Neural progenitor cell (in vitro differentiated cells): ENCODE measurements at regions not wholly inside any gene's neighbourhood (a gene's known extent, or its start where the extent isn't known, plus 50 kb on each side); places are given as distances from the start of the nearest gene placed in this dataset.

Experiments used
- DNase-seq: peaks from one replicate; pipeline ENCODE4 v3.0.0-alpha.2; 2016; ENCODE audit warnings: low spot score
- H2AFZ ChIP-seq: fragments of 200-600 bp; sonication (generic); replicated peaks from 2 replicates; pipeline ENCODE4 v1.6.1; 2016; ENCODE audit warnings: antibody characterized with exemption
- H3F3A ChIP-seq: fragments of 200-600 bp; sonication (generic); 2 replicates; pipeline ENCODE4 v1.6.1; 2016; ENCODE audit warnings: antibody characterized with exemption, low read depth
- H3K27ac ChIP-seq: fragments of 200-600 bp; sonication (generic); 2 replicates; pipeline ENCODE4 v1.5.1; 2016; ENCODE audit warnings: mild to moderate bottlenecking
- H3K27me3 ChIP-seq: fragments of 200-600 bp; sonication (generic); 2 replicates; pipeline ENCODE4 v1.6.1; 2016; ENCODE audit warnings: mild to moderate bottlenecking, moderate library complexity
- H3K36me3 ChIP-seq: fragments of 200-600 bp; sonication (generic); 2 replicates; pipeline ENCODE4 v1.5.1; 2016
- H3K4me1 ChIP-seq: fragments of 200-600 bp; sonication (generic); 2 replicates; pipeline ENCODE4 v1.6.1; 2016; ENCODE audit warnings: mixed run types
- H3K4me2 ChIP-seq: fragments of 200-600 bp; sonication (generic); 2 replicates; pipeline ENCODE4 v1.6.1; 2016
- H3K4me3 ChIP-seq: fragments of 200-600 bp; sonication (generic); 2 replicates; pipeline ENCODE4 v1.5.1; 2016
- H3K79me2 ChIP-seq: fragments of 200-600 bp; sonication (generic); 2 replicates; pipeline ENCODE4 v1.6.1; 2016; ENCODE audit warnings: low read depth
- H3K9ac ChIP-seq: fragments of 200-600 bp; sonication (generic); 2 replicates; pipeline ENCODE4 v1.6.1; 2016
- H3K9me3 ChIP-seq: fragments of 200-600 bp; sonication (generic); 2 replicates; pipeline ENCODE4 v1.5.1; 2016; ENCODE audit warnings: low read depth
- H4K20me1 ChIP-seq: fragments of 200-600 bp; sonication (generic); 2 replicates; pipeline ENCODE4 v1.6.1; 2016; ENCODE audit warnings: low read depth
- H3K27ac Mint-ChIP-seq: 3 replicates; pipeline ENCODE4 v1.8.0; 2021; ENCODE audit warnings: mixed read lengths
- H3K27me3 Mint-ChIP-seq: 2 replicates; pipeline ENCODE4 v1.8.0; 2022; ENCODE audit warnings: low read depth, mild to moderate bottlenecking, inconsistent platforms, moderate library complexity, mixed read lengths; ENCODE audit not compliant: insufficient read depth
- H3K36me3 Mint-ChIP-seq: 3 replicates; pipeline ENCODE4 v1.8.0; 2021; ENCODE audit warnings: mixed read lengths
- H3K4me1 Mint-ChIP-seq: 3 replicates; pipeline ENCODE4 v1.8.0; 2021; ENCODE audit warnings: mixed read lengths
- H3K4me3 Mint-ChIP-seq: 3 replicates; pipeline ENCODE4 v1.8.0; 2021; ENCODE audit warnings: mild to moderate bottlenecking, moderate library complexity, mixed read lengths
- H3K9me3 Mint-ChIP-seq: 3 replicates; pipeline ENCODE4 v1.8.0; 2020; ENCODE audit warnings: mixed read lengths
- EZH2 ChIP-seq: fragments of 200-600 bp; sonication (generic); IDR thresholded peaks from 2 replicates; pipeline ENCODE4 v1.6.1; 2017; ENCODE audit warnings: antibody characterized with exemption, mild to moderate bottlenecking, moderate library complexity
- EZH2phosphoT487 ChIP-seq: fragments of 200-600 bp; sonication (generic); IDR thresholded peaks from 2 replicates; pipeline ENCODE4 v1.6.1; 2017; ENCODE audit warnings: antibody characterized with exemption
- TF ChIP-seq, protein P1 (sequence below): fragments of 200-600 bp; sonication (generic); IDR thresholded peaks from 2 replicates; pipeline ENCODE4 v1.5.1; 2017; ENCODE audit warnings: antibody characterized with exemption, mild to moderate bottlenecking

DNA sequence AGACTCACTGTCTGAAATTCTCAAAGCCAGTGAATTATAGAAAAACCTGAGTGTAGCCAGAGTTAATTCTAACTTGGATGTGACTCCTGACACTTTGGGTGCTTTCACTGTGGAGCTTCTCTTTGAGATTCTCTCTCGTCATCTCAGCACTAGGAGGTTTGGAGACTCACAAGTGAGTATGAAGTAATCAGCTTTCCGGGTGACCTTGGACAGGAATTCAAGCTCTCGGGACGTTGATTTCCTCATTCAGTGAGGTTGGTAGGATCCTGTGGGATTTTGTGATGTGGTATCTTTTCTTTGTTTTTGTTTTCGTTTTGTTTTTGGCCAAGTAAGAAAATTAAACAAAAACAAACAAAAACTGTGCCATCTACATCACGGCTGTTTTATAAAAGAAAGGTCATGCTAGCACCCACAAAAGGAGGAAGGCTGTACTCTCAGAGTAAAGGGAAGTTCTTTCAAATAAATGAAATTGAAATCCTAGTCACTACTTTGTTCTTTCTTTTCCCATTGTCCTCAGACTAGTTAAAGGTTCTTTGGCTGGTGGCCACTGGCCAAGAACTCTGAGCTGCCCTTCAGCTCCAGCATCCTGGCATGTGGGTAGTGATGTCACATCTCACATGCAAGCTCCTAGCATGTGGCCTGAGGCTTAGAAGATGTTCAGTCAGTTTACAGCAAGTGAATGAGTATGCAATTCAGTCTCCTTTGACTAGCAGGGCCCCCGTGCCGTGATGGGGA lies 263.3 kb upstream of the TPM1 start:
- H3K9ac ChIP-seq = no peak overlapping the region
- H3K36me3 Mint-ChIP-seq = peaks cover 15% of the 10 kb centered on the region

DNA sequence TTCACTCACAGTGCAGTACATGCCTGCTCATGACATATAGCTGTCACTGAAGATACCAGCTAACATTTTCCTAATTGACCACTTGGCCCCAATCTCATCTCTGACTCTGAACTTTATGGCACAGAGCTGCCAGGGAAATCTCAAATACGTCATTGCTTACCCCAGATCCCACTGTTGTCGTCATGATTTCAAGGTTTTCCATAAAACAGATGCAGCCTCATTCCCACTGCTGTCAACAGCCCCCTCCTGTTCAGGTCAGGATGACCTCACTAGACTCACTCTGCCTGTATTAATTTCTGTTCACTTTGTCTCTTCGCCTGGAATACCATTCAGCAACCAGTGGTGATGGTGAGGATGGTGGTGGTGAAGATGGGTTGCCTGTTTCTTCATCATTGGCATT lies 262.6 kb upstream of the TPM1 start:
- Histone ChIP-seq H3K79me2 (no peaks in the 10 kb centered on the region), H3K4me2 (no peak overlapping the region), H3K27me3 (no peaks in the 10 kb centered on the region), H3K36me3 (no peaks in the 10 kb centered on the region), H3F3A (peaks cover 8% of the 10 kb centered on the region), H2AFZ (no peak overlapping the region), H3K4me3 (no peak overlapping the region), H4K20me1 (no peaks in the 10 kb centered on the region), H3K9ac (no peak overlapping the region), H3K9me3 (no peaks in the 10 kb centered on the region), H3K27ac (no peak overlapping the region), H3K4me1 (peaks cover 9% of the 10 kb centered on the region)
- TF ChIP-seq EZH2phosphoT487 = no peak
- TF ChIP-seq, protein P1, sequence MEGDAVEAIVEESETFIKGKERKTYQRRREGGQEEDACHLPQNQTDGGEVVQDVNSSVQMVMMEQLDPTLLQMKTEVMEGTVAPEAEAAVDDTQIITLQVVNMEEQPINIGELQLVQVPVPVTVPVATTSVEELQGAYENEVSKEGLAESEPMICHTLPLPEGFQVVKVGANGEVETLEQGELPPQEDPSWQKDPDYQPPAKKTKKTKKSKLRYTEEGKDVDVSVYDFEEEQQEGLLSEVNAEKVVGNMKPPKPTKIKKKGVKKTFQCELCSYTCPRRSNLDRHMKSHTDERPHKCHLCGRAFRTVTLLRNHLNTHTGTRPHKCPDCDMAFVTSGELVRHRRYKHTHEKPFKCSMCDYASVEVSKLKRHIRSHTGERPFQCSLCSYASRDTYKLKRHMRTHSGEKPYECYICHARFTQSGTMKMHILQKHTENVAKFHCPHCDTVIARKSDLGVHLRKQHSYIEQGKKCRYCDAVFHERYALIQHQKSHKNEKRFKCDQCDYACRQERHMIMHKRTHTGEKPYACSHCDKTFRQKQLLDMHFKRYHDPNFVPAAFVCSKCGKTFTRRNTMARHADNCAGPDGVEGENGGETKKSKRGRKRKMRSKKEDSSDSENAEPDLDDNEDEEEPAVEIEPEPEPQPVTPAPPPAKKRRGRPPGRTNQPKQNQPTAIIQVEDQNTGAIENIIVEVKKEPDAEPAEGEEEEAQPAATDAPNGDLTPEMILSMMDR = no peak
- no peak for TF ChIP-seq EZH2
- no peak for DNase-seq
- Mint-ChIP-seq H3K36me3 (peaks cover 10% of the 10 kb centered on the region), H3K4me1 (peaks cover 24% of the 10 kb centered on the region), H3K27me3 (peaks cover 3% of the 10 kb centered on the region), H3K9me3 (no peaks in the 10 kb centered on the region), H3K27ac (no peak overlapping the region), H3K4me3 (no peak overlapping the region)

More for the DNA sequence above, 263.3 kb upstream of the TPM1 start:
- no peaks in the 10 kb centered on the region for H3K9me3 ChIP-seq
- peaks cover 8% of the 10 kb centered on the region for H3F3A ChIP-seq
- no peak for TF ChIP-seq EZH2
- TF ChIP-seq EZH2phosphoT487 = no peak
- TF ChIP-seq, protein P1 = no peak
- H3K27ac ChIP-seq = no peak overlapping the region
- H4K20me1 ChIP-seq = no peaks in the 10 kb centered on the region
- Mint-ChIP-seq H3K4me1 (peaks cover 22% of the 10 kb centered on the region), H3K9me3 (no peaks in the 10 kb centered on the region), H3K27ac (no peak overlapping the region), H3K27me3 (peaks cover 6% of the 10 kb centered on the region), H3K4me3 (no peak overlapping the region)
- no peaks in the 10 kb centered on the region for H3K27me3 ChIP-seq
- H3K36me3 ChIP-seq = no peaks in the 10 kb centered on the region
- DNase-seq = no peak
- H2AFZ ChIP-seq = no peak overlapping the region
- H3K79me2 ChIP-seq = no peaks in the 10 kb centered on the region
- no peak overlapping the region for H3K4me3 ChIP-seq
- H3K4me2 ChIP-seq = no peak overlapping the region
- H3K4me1 ChIP-seq = peaks cover 9% of the 10 kb centered on the region

DNA sequence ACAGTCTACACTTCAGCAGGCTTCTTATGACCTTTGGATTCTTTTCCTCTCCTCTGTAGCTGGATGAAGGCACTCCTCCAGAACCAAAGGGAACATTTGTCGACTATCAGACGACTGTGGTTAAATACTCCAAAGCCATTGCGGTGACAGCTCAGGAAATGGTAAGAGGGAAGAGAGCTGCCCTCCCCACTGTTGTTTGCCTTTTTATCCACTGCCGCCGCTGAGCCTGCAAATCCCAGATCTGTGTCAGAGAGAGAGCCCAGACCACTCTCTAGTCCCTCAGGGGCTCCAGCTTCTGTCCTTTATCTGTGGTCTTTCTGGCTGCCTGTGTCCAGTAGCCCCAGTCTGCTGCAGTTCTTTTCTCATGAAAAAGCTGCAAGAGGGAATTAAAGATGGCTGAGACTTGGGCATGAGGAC lies 261.5 kb upstream of the TPM1 start:
- H3K9me3 ChIP-seq = no peaks in the 10 kb centered on the region
- no peak overlapping the region for H3K4me3 Mint-ChIP-seq
- H3K36me3 Mint-ChIP-seq = peaks cover 6% of the 10 kb centered on the region
- no peak overlapping the region for H3K4me2 ChIP-seq
- peak; percentile 28 for DNase-seq
- TF ChIP-seq EZH2phosphoT487 = no peak
- TF ChIP-seq, protein P1 = no peak
- no peak for TF ChIP-seq EZH2
- no peaks in the 10 kb centered on the region for H3K9me3 Mint-ChIP-seq
- no peak overlapping the region for H3K4me3 ChIP-seq
- peaks cover 10% of the 10 kb centered on the region for H3K4me1 ChIP-seq
- H3K27ac ChIP-seq = no peak overlapping the region
- peaks cover 33% of the 10 kb centered on the region for H3K4me1 Mint-ChIP-seq
- H3K27me3 ChIP-seq = no peaks in the 10 kb centered on the region
- no peak overlapping the region for H3K9ac ChIP-seq
- H2AFZ ChIP-seq = no peak overlapping the region
- no peaks in the 10 kb centered on the region for H4K20me1 ChIP-seq
- peaks cover 3% of the 10 kb centered on the region for H3K27me3 Mint-ChIP-seq
- H3K36me3 ChIP-seq = no peaks in the 10 kb centered on the region
- no peak overlapping the region for H3K27ac Mint-ChIP-seq
- H3F3A ChIP-seq = peaks cover 8% of the 10 kb centered on the region
- no peaks in the 10 kb centered on the region for H3K79me2 ChIP-seq
